Progenitor cell of endocrine pancreas (in vitro differentiated cells): ENCODE measurements at regions not wholly inside any gene's neighbourhood (a gene's known extent, or its start where the extent isn't known, plus 50 kb on each side); places are given as distances from the start of the nearest gene placed in this dataset.

ENCODE experiments used
- DNase-seq: peaks from one replicate; pipeline ENCODE4 v3.0.0; 2021; ENCODE audit warnings: low spot score; ENCODE audit not compliant: unreplicated experiment
- H3K27ac Mint-ChIP-seq: 2 replicates; pipeline ENCODE4 v1.8.0; 2021; ENCODE audit warnings: mild to moderate bottlenecking, moderate library complexity, mixed read lengths
- H3K27me3 Mint-ChIP-seq: 2 replicates; pipeline ENCODE4 v1.8.0; 2021; ENCODE audit warnings: mixed read lengths
- H3K36me3 Mint-ChIP-seq: 2 replicates; pipeline ENCODE4 v1.8.0; 2022; ENCODE audit warnings: mixed read lengths; ENCODE audit not compliant: insufficient read depth
- H3K4me1 Mint-ChIP-seq: 2 replicates; pipeline ENCODE4 v1.8.0; 2021; ENCODE audit warnings: low read depth, mixed read lengths
- H3K4me3 Mint-ChIP-seq: 2 replicates; pipeline ENCODE4 v1.8.0; 2021; ENCODE audit warnings: low read depth, mild to moderate bottlenecking, moderate library complexity, mixed read lengths
- H3K9me3 Mint-ChIP-seq: 2 replicates; pipeline ENCODE4 v1.8.0; 2021; ENCODE audit warnings: low read depth, mixed read lengths
- TF ChIP-seq, protein P1 (sequence below): fragments of 200-600 bp; sonication (generic); IDR thresholded peaks from one replicate; pipeline ENCODE4 v1.5.0; 2021; ENCODE audit warnings: antibody characterized with exemption, mild to moderate bottlenecking; ENCODE audit not compliant: unreplicated experiment

DNA sequence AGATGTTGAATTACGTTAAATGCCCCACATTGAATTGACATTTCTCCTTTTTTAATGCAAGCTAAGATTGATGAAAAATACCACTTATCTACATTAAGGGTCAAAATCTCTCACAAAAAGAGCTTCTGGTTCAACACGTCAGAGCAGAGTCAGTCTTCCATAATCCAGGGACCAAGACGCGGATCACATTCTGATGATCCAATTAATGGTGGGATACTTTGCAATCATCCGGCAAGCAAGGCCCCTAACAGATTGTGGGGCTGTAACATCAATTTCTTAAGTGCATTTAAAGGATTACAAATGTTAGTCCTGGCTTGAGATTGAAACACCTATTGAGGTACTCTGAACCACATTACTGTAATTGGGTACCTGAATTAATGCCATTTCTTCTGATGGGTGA is 120.2 kb upstream of the ESRRG start:
- Mint-ChIP-seq H3K27me3 (peaks cover 20% of the 10 kb centered on the region), H3K36me3 (no peaks in the 10 kb centered on the region), H3K4me3 (no peak overlapping the region), H3K9me3 (no peaks in the 10 kb centered on the region), H3K27ac (no peak overlapping the region), H3K4me1 (no peaks in the 10 kb centered on the region)
- DNase-seq = no peak
- TF ChIP-seq, protein P1, sequence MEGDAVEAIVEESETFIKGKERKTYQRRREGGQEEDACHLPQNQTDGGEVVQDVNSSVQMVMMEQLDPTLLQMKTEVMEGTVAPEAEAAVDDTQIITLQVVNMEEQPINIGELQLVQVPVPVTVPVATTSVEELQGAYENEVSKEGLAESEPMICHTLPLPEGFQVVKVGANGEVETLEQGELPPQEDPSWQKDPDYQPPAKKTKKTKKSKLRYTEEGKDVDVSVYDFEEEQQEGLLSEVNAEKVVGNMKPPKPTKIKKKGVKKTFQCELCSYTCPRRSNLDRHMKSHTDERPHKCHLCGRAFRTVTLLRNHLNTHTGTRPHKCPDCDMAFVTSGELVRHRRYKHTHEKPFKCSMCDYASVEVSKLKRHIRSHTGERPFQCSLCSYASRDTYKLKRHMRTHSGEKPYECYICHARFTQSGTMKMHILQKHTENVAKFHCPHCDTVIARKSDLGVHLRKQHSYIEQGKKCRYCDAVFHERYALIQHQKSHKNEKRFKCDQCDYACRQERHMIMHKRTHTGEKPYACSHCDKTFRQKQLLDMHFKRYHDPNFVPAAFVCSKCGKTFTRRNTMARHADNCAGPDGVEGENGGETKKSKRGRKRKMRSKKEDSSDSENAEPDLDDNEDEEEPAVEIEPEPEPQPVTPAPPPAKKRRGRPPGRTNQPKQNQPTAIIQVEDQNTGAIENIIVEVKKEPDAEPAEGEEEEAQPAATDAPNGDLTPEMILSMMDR = no peak

- TF ChIP-seq, protein P1 = no peak
- Mint-ChIP-seq H3K27me3 (peaks cover 20% of the 10 kb centered on the region), H3K4me1 (no peaks in the 10 kb centered on the region)
Observed at GRCh38 chr1:216841165-216841564, 117.9 kb upstream of the ESRRG start.

DNA sequence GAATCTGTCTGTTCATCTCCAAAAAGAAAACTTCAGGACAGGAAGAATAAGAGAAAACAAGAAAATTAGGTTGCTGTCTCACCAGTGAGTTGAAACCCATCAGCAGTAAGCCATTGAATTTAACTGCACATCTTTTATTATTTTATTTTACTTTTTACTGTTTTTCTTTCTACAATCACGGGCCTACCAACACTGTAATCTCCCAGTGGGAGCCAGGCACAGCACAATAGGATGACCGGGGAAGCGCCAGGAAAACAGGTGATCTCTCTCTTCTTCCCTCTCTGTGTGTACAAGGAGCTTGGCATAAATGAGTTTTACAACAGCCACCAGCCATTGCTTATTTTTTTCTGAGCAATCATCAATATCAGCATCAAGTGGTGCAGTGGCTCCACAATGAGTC is 113.1 kb upstream of the ESRRG start:
- H3K9me3 Mint-ChIP-seq = peaks cover 9% of the 10 kb centered on the region
- H3K36me3 Mint-ChIP-seq = no peaks in the 10 kb centered on the region
- peaks cover 26% of the 10 kb centered on the region for H3K27me3 Mint-ChIP-seq
- TF ChIP-seq, protein P1 = no peak
- DNase-seq = no peak
- H3K27ac Mint-ChIP-seq = no peak overlapping the region
- H3K4me1 Mint-ChIP-seq = no peaks in the 10 kb centered on the region
- H3K4me3 Mint-ChIP-seq = no peak overlapping the region

More at GRCh38 chr1:216841165-216841564, 117.9 kb upstream of the ESRRG start:
- DNase-seq = no peak
- Mint-ChIP-seq H3K9me3 (no peaks in the 10 kb centered on the region), H3K4me3 (no peak overlapping the region), H3K36me3 (no peaks in the 10 kb centered on the region), H3K27ac (no peak overlapping the region)

- Mint-ChIP-seq H3K27ac (no peak overlapping the region), H3K27me3 (peaks cover 51% of the 10 kb centered on the region), H3K4me3 (no peak overlapping the region), H3K36me3 (no peaks in the 10 kb centered on the region), H3K4me1 (no peaks in the 10 kb centered on the region), H3K9me3 (peaks cover 9% of the 10 kb centered on the region)
- no peak for DNase-seq
- TF ChIP-seq, protein P1 = no peak
Observed at GRCh38 chr1:216833509-216833908, 110.3 kb upstream of the ESRRG start.

DNA sequence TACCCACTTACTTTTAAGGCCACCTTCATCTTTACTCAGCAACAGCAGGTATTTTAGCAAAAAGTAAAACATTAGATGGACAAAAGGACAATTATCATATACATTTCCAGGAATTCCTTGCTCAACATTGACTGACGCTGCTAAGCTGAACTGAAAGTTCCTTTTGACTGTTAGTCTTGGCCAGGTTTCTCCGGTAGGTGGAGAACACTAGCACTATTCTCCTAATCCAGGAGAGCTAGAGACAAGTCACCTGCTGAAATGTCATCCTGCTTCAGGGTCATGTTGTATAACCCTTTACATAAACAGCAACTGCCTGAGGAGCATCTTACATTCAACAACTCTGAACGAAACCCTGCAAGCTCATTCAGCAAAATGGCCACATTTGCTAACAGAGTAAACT is 109.0 kb upstream of the ESRRG start:
- Mint-ChIP-seq H3K4me1 (no peaks in the 10 kb centered on the region), H3K27ac (no peak overlapping the region), H3K27me3 (peaks cover 63% of the 10 kb centered on the region)

More for the DNA sequence above, 109.0 kb upstream of the ESRRG start:
- Mint-ChIP-seq H3K36me3 (no peaks in the 10 kb centered on the region), H3K4me3 (no peak overlapping the region), H3K9me3 (peaks cover 9% of the 10 kb centered on the region)
- TF ChIP-seq, protein P1 = no peak
- DNase-seq = no peak
